ENCODE measurements at regions not wholly inside any gene's neighbourhood (a gene's known extent, or its start where the extent isn't known, plus 50 kb on each side); places are given as distances from the start of the nearest gene placed in this dataset.

DNA sequence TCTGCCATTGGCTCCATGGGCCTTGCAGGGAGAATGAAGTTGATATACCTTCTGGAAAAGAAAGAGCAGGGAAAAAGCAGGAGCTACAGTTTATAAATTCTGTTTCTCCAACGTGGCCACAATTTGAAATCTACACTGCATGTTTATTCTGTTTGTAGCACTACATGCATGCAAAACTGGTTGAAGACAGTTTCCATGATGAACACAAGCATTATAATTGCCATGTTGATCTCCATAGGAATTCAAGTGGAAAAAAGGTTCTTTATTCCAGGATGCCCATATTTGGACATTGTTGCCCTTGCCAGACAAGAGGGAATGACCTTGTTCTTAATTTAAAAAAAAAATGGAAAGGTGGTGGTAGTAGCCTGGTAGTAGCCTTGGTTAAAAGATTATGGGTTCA lies 69.2 kb upstream of the PALM2AKAP2 start:
- TF ChIP-seq, protein P1, sequence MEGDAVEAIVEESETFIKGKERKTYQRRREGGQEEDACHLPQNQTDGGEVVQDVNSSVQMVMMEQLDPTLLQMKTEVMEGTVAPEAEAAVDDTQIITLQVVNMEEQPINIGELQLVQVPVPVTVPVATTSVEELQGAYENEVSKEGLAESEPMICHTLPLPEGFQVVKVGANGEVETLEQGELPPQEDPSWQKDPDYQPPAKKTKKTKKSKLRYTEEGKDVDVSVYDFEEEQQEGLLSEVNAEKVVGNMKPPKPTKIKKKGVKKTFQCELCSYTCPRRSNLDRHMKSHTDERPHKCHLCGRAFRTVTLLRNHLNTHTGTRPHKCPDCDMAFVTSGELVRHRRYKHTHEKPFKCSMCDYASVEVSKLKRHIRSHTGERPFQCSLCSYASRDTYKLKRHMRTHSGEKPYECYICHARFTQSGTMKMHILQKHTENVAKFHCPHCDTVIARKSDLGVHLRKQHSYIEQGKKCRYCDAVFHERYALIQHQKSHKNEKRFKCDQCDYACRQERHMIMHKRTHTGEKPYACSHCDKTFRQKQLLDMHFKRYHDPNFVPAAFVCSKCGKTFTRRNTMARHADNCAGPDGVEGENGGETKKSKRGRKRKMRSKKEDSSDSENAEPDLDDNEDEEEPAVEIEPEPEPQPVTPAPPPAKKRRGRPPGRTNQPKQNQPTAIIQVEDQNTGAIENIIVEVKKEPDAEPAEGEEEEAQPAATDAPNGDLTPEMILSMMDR (IDR thresholded peaks at IDR 0.05): no peak
- TF ChIP-seq POLR2A (IDR thresholded peaks at IDR 0.05): no peak
